HG03442 (cell line): ENCODE measurements at regions not wholly inside any gene's neighbourhood (a gene's known extent, or its start where the extent isn't known, plus 50 kb on each side); places are given as distances from the start of the nearest gene placed in this dataset.
"Not testable (repeated sequence)": the region's sequence is repeated elsewhere in the genome, so short reads cannot be mapped to it uniquely, and the experiment has no call there.

Experiments used
- ATAC-seq: cut with Tn5 transposase; IDR thresholded peaks from one replicate; pipeline ENCODE4 v1.9.1; 2021; ENCODE audit warnings: mild to moderate bottlenecking, moderate library complexity; ENCODE audit not compliant: unreplicated experiment

GRCh38 chr5:29231154-29231553 lies 1962.3 kb upstream of the CDH6 start:
- no peak for ATAC-seq

- ATAC-seq: no peak
These were observed 1962.9 kb upstream of the CDH6 start for GRCh38 chr5:29230591-29230990.

GRCh38 chr5:29229461-29229860 lies 1964.0 kb upstream of the CDH6 start:
- ATAC-seq: no peak

GRCh38 chr5:29218138-29218537 lies 1975.3 kb upstream of the CDH6 start:
- no peak for ATAC-seq

GRCh38 chr5:29214839-29215238 lies 1978.6 kb upstream of the CDH6 start:
- ATAC-seq: no peak

GRCh38 chr5:29213475-29213874 lies 1980.0 kb upstream of the CDH6 start:
- no peak for ATAC-seq

- ATAC-seq: no peak
These were observed 1985.5 kb upstream of the CDH6 start for GRCh38 chr5:29208024-29208423.

GRCh38 chr5:29203049-29203448 lies 1990.4 kb upstream of the CDH6 start:
- ATAC-seq: no peak

GRCh38 chr5:29197631-29198454 lies 1995.6 kb upstream of the CDH6 start:
- ATAC-seq: no peak

GRCh38 chr5:29193972-29194371 lies 1999.5 kb upstream of the CDH6 start:
- no peak for ATAC-seq

GRCh38 chr5:29191269-29192048 lies 2002.0 kb upstream of the CDH6 start:
- not testable (repeated sequence) for ATAC-seq

- not testable (repeated sequence) for ATAC-seq
These were observed 2003.1 kb upstream of the CDH6 start for GRCh38 chr5:29190398-29190797.

- ATAC-seq: not testable (repeated sequence)
These were observed 2007.1 kb upstream of the CDH6 start for GRCh38 chr5:29186380-29186779.

GRCh38 chr5:29185558-29185957 lies 2007.9 kb upstream of the CDH6 start:
- ATAC-seq: no peak

- ATAC-seq: no peak
These were observed 2017.7 kb upstream of the CDH6 start for GRCh38 chr5:29175774-29176173.

GRCh38 chr5:29170599-29170998 lies 2022.9 kb upstream of the CDH6 start:
- ATAC-seq: no peak

GRCh38 chr5:29169886-29170285 lies 2023.6 kb upstream of the CDH6 start:
- no peak for ATAC-seq

- no peak for ATAC-seq
These were observed 2031.2 kb upstream of the CDH6 start for GRCh38 chr5:29162297-29162696.

GRCh38 chr5:29161399-29162291 lies 2031.8 kb upstream of the CDH6 start:
- no peak for ATAC-seq

GRCh38 chr5:29157975-29158374 lies 2035.5 kb upstream of the CDH6 start:
- no peak for ATAC-seq

- no peak for ATAC-seq
These were observed 2042.6 kb upstream of the CDH6 start for GRCh38 chr5:29150840-29151239.
